GM19240 (cell line): ENCODE measurements at regions not wholly inside any gene's neighbourhood (a gene's known extent, or its start where the extent isn't known, plus 50 kb on each side); places are given as distances from the start of the nearest gene placed in this dataset.

ENCODE experiments used
- DNase-seq: peaks from one replicate; pipeline ENCODE4 v3.0.0; 2011; ENCODE audit warnings: low spot score; ENCODE audit not compliant: insufficient read length

- DNase-seq, result no peak
Measured at GRCh38 chr2:236317938-236318396, 53.8 kb upstream of the ASB18 start.

GRCh38 chr2:236318401-236318800 lies 54.2 kb upstream of the ASB18 start:
- no peak for DNase-seq

- DNase-seq, result no peak
Measured at GRCh38 chr2:236319036-236319435, 54.8 kb upstream of the ASB18 start.

- DNase-seq, result no peak
Measured at GRCh38 chr2:236321415-236321814, 57.2 kb upstream of the ASB18 start.

GRCh38 chr2:236333417-236334121 lies 69.4 kb upstream of the ASB18 start:
- no peak for DNase-seq

- no peak for DNase-seq
Measured at GRCh38 chr2:236334122-236334876, 70.1 kb upstream of the ASB18 start.

- no peak for DNase-seq
Measured at GRCh38 chr2:236335696-236336574, 71.7 kb upstream of the ASB18 start.

GRCh38 chr2:236336575-236337464 lies 72.6 kb upstream of the ASB18 start:
- no peak for DNase-seq

- no peak for DNase-seq
Measured at GRCh38 chr2:236337465-236338325, 73.5 kb upstream of the ASB18 start.

GRCh38 chr2:236338495-236339184 lies 74.4 kb upstream of the ASB18 start:
- DNase-seq, result no peak

- DNase-seq, result no peak
Measured at GRCh38 chr2:236340251-236340650, 76.0 kb upstream of the ASB18 start.

- DNase-seq, result no peak
Measured at GRCh38 chr2:236341067-236341466, 76.9 kb upstream of the ASB18 start.

GRCh38 chr2:236341721-236342120 lies 77.5 kb upstream of the ASB18 start:
- no peak for DNase-seq

- no peak for DNase-seq
Measured at GRCh38 chr2:236342507-236342906, 78.3 kb upstream of the ASB18 start.

- no peak for DNase-seq
Measured at GRCh38 chr2:236342951-236343350, 78.7 kb upstream of the ASB18 start.

- DNase-seq, result peak; percentile 19
Measured at GRCh38 chr2:236343400-236344161, 79.4 kb upstream of the ASB18 start.

- DNase-seq, result no peak
Measured at GRCh38 chr2:236344446-236344845, 80.2 kb upstream of the ASB18 start.

- no peak for DNase-seq
Measured at GRCh38 chr2:236345081-236345714, 81.0 kb upstream of the ASB18 start.
